Liver (tissue), 8 donors: ENCODE measurements at regions not wholly inside any gene's neighbourhood (a gene's known extent, or its start where the extent isn't known, plus 50 kb on each side); places are given as distances from the start of the nearest gene placed in this dataset.

Source experiments
- DNase-seq: peaks from one replicate; pipeline ENCODE4 v3.0.0-alpha.2; 2017; ENCODE audit warnings: low spot score
- H3K27ac ChIP-seq, 2 donors: one replicate each; pipeline ENCODE4 v1.7.0; 2013; ENCODE audit warnings: inconsistent platforms in 2 of 2, low read length in 2 of 2, control low read depth in 1 of 2, low read depth in 1 of 2, mild to moderate bottlenecking in 1 of 2
- H3K27me3 ChIP-seq, 4 donors: one replicate each; pipeline versions ENCODE4 v1.6.1 to v1.7.0; 2013; ENCODE audit warnings: low read length in 3 of 4, inconsistent platforms in 1 of 4, mild to moderate bottlenecking in 1 of 4, moderate library complexity in 1 of 4; ENCODE audit not compliant: control insufficient read depth in 4 of 4, insufficient read depth in 4 of 4
- H3K36me3 ChIP-seq, 4 donors: one replicate each; pipeline versions ENCODE4 v1.6.1 to v1.7.0; 2013; ENCODE audit warnings: low read length in 3 of 4, mild to moderate bottlenecking in 3 of 4, low read depth in 1 of 4, moderate library complexity in 1 of 4; ENCODE audit not compliant: control insufficient read depth in 4 of 4, insufficient read depth in 3 of 4
- H3K4me1 ChIP-seq, 4 donors: one replicate each; pipeline versions ENCODE4 v1.6.1 to v1.7.0; 2013; ENCODE audit warnings: low read length in 3 of 4, mild to moderate bottlenecking in 3 of 4, moderate library complexity in 1 of 4; ENCODE audit not compliant: control insufficient read depth in 4 of 4, insufficient read depth in 4 of 4
- H3K4me3 ChIP-seq, 3 donors: one replicate each; pipeline versions ENCODE4 v1.6.1 to v1.7.0; 2013; ENCODE audit warnings: low read length in 3 of 3, control low read depth in 1 of 3, low read depth in 1 of 3, mild to moderate bottlenecking in 1 of 3
- H3K9ac ChIP-seq, 2 donors: one replicate each; pipeline ENCODE4 v1.7.0; 2013; ENCODE audit warnings: low read length in 2 of 2, mild to moderate bottlenecking in 2 of 2, moderate library complexity in 2 of 2, control low read depth in 1 of 2, low read depth in 1 of 2
- H3K9me3 ChIP-seq, 4 donors: one replicate each; pipeline versions ENCODE4 v1.6.1 to v1.7.0; 2013; ENCODE audit warnings: low read length in 3 of 4; ENCODE audit not compliant: control insufficient read depth in 4 of 4
- CTCF ChIP-seq: fragments of 150-350 bp; IDR thresholded peaks from 2 replicates; pipeline ENCODE4 v1.5.1; 2017; ENCODE audit warnings: improper control_type of control experiment, low read depth, low read length; ENCODE audit not compliant: missing input control
- FOXA1 ChIP-seq: IDR thresholded peaks from 2 replicates; pipeline ENCODE4 v1.6.1; 2016; ENCODE audit warnings: antibody characterized with exemption
- HNF4A ChIP-seq, 2 donors: conservative IDR thresholded peaks; 2 replicates each; pipeline ENCODE4 v1.6.1; 2016; ENCODE audit warnings: antibody characterized with exemption in 2 of 2, mild to moderate bottlenecking in 2 of 2
- JUND ChIP-seq, 2 donors: IDR thresholded peaks; 2 replicates each; pipeline ENCODE4 v1.6.1; 2016; ENCODE audit warnings: antibody characterized with exemption in 2 of 2
- RAD21 ChIP-seq, 2 donors: IDR thresholded peaks; 2 replicates each; pipeline ENCODE4 v1.6.1; 2016; ENCODE audit warnings: antibody characterized with exemption in 2 of 2, mild to moderate bottlenecking in 2 of 2
- REST ChIP-seq: IDR thresholded peaks from 2 replicates; pipeline ENCODE4 v1.6.1; 2016; ENCODE audit warnings: antibody characterized with exemption, mild to moderate bottlenecking
- SP1 ChIP-seq: IDR thresholded peaks from 2 replicates; pipeline ENCODE4 v1.6.1; 2018; ENCODE audit warnings: antibody characterized with exemption, mild to moderate bottlenecking
- TAF1 ChIP-seq: conservative IDR thresholded peaks from 2 replicates; pipeline ENCODE4 v1.6.1; 2016; ENCODE audit warnings: antibody characterized with exemption, mild to moderate bottlenecking
- YY1 ChIP-seq: IDR thresholded peaks from 2 replicates; pipeline ENCODE4 v1.6.1; 2016; ENCODE audit warnings: antibody characterized with exemption, mild to moderate bottlenecking
- WGBS: extraction: QIAGEN DNeasy Blood & Tissue Kit; methylation state at CpG from one replicate; pipeline ENCODE4 v1.1.7; 2013; 5-methylcytosine and 5-hydroxymethylcytosine counted together
- TF ChIP-seq, protein P1 (sequence below): IDR thresholded peaks from 2 replicates; pipeline ENCODE4 v1.6.1; 2016; ENCODE audit warnings: antibody characterized with exemption
- TF ChIP-seq, protein P2 (sequence below): IDR thresholded peaks from 2 replicates; pipeline ENCODE4 v1.6.1; 2016; ENCODE audit warnings: antibody characterized with exemption
- TF ChIP-seq, protein P3 (sequence below): IDR thresholded peaks from 2 replicates; pipeline ENCODE4 v1.6.1; 2016; ENCODE audit warnings: antibody characterized with exemption
- donor health status: healthy.
- donor health status: healthy.
- donor health status: healthy.
- donor health status: healthy.
- donor health status: healthy.

- TF ChIP-seq, protein P1, sequence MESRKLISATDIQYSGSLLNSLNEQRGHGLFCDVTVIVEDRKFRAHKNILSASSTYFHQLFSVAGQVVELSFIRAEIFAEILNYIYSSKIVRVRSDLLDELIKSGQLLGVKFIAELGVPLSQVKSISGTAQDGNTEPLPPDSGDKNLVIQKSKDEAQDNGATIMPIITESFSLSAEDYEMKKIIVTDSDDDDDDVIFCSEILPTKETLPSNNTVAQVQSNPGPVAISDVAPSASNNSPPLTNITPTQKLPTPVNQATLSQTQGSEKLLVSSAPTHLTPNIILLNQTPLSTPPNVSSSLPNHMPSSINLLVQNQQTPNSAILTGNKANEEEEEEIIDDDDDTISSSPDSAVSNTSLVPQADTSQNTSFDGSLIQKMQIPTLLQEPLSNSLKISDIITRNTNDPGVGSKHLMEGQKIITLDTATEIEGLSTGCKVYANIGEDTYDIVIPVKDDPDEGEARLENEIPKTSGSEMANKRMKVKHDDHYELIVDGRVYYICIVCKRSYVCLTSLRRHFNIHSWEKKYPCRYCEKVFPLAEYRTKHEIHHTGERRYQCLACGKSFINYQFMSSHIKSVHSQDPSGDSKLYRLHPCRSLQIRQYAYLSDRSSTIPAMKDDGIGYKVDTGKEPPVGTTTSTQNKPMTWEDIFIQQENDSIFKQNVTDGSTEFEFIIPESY = no peak
- TF ChIP-seq TAF1 = no peak
- TF ChIP-seq, protein P2, sequence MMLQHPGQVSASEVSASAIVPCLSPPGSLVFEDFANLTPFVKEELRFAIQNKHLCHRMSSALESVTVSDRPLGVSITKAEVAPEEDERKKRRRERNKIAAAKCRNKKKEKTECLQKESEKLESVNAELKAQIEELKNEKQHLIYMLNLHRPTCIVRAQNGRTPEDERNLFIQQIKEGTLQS = no peak
Measured at GRCh38 chr13:102495663-102496062, 93.8 kb upstream of the FGF14 start (continued).

GRCh38 chr13:102487330-102487729 is 85.5 kb upstream of the FGF14 start:
- no peak overlapping the region for H3K9ac ChIP-seq
- H3K27me3 ChIP-seq = peaks cover 0 to 3% (median 0%) of the 10 kb centered on the region in 4 donors
- no peak overlapping the region for H3K4me3 ChIP-seq
- peaks cover 0 to 7% (median 0%) of the 10 kb centered on the region in 4 donors for H3K9me3 ChIP-seq
- H3K4me1 ChIP-seq = no peaks in the 10 kb centered on the region
- no peak for DNase-seq
- no peak overlapping the region for H3K27ac ChIP-seq
- H3K36me3 ChIP-seq = no peaks in the 10 kb centered on the region
- TF ChIP-seq SP1 (no peak), YY1 (no peak), HNF4A (conservative IDR thresholded peaks at IDR 0.05) (no peak), CTCF (no peak), TAF1 (no peak), JUND (IDR thresholded peaks at IDR 0.05) (no peak), FOXA1 (no peak)
- TF ChIP-seq, protein P3, sequence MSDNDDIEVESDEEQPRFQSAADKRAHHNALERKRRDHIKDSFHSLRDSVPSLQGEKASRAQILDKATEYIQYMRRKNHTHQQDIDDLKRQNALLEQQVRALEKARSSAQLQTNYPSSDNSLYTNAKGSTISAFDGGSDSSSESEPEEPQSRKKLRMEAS = no peak
- WGBS = 31% methylated on average over 2 of the region's 2 CpGs

GRCh38 chr13:102484329-102484728 is 82.5 kb upstream of the FGF14 start:
- Histone ChIP-seq H3K36me3 (no peaks in the 10 kb centered on the region), H3K27ac (no peak overlapping the region), H3K9ac (no peak overlapping the region), H3K4me3 (no peak overlapping the region), H3K9me3 (peaks cover 0 to 7% (median 0%) of the 10 kb centered on the region in 4 donors), H3K27me3 (no peaks in the 10 kb centered on the region), H3K4me1 (no peaks in the 10 kb centered on the region)
- TF ChIP-seq RAD21 (IDR thresholded peaks at IDR 0.05) (peak; percentile 41 to 53), REST (no peak), HNF4A (conservative IDR thresholded peaks at IDR 0.05) (no peak), YY1 (no peak), JUND (IDR thresholded peaks at IDR 0.05) (no peak)
- TF ChIP-seq, protein P2 = no peak
- WGBS = 42% methylated on average over 2 of the region's 2 CpGs
- DNase-seq = no peak
